HG02798 (cell line): ENCODE measurements at regions not wholly inside any gene's neighbourhood (a gene's known extent, or its start where the extent isn't known, plus 50 kb on each side); places are given as distances from the start of the nearest gene placed in this dataset.
"Not testable (repeated sequence)": the region's sequence is repeated elsewhere in the genome, so short reads cannot be mapped to it uniquely, and the experiment has no call there.

Experiments
- ATAC-seq: cut with Tn5 transposase; IDR thresholded peaks from one replicate; pipeline ENCODE4 v1.9.1; 2021; ENCODE audit warnings: mild to moderate bottlenecking; ENCODE audit not compliant: unreplicated experiment, poor library complexity

DNA sequence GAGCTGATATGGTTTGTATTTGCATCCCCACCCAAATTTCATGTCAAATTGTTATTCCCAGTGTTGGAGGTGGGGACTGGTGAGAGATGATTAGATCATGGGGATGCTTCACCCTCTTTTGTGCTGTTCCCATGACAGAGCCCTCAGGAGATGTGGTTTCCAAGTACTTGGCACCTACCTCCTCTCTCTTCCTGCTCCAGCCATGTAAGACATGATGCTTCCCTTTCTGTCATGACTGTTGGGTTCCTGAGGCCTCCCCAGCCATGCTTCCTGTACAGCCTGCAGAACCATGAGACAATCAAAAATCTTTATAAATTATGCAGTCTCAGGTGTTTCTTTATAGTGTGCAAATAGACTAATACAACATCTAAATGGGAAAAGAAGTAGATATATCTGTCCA, 754.5 kb downstream of the TMEM121 start:
- no peak for ATAC-seq

DNA sequence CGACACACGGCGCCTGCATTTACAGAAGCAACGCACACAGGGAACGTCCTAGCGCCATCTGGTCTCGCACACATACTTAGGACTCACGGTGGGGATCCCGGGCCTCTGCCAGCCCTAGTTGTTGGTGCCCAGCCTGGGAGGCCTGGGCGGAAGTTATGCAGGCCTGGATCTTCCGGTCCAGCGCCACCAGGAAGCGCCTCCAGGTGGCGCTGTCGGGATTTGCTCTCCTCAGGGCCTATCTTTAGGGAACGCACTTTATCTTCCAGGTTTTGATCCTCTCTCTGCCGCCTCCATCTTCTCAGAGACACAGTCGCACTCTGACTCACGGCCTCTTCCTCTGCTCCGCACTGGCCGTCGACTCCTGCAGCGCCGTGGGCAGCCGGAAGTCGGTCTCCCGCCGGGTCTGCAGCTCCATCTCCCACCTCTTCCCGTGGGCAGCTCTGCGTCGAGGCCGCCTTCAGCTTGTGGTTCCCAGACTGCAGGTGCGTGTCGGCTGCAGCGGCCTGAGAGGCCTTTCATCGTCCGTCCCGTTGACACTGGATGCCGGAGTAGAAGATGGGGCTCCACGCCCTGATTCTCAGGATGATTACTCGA, 760.4 kb downstream of the TMEM121 start:
- no peak for ATAC-seq

DNA sequence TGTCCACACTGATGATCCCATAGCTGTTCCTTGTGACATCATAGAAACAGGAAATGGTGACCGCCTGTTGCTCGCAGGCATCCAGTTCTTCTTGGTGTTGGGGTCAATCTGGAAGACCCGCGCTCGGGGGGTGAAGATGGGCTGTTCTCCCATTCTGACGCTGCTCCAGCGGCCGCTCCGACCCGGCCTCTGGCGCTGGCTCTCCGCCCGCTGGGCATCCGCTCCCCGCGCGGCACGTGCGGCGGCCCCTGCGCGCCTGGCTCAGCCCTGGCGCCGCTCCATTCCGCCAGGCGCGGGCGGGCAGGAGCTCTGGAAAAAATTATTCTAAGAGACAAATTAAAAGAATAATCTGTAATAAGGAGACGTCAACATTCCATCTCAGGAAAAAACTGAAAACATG, 761.1 kb downstream of the TMEM121 start:
- no peak for ATAC-seq

DNA sequence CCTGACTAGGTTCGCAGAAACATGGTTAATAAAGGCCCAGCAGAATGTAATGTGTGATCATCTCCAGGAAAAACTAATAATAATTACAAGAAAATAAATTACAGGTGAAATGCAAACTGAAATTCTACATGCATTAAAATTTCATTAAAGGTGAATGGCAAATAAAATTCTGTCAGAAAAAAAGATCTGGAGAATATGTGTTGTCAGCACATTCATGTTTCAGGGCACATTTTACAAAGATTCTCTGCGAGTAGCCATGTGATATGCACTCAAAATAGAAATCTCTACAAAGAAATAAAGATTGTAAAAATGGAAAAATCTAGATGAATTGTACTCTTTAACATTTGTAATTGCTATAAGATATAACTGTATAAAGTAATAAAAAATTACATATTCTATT, 765.2 kb downstream of the TMEM121 start:
- no peak for ATAC-seq

DNA sequence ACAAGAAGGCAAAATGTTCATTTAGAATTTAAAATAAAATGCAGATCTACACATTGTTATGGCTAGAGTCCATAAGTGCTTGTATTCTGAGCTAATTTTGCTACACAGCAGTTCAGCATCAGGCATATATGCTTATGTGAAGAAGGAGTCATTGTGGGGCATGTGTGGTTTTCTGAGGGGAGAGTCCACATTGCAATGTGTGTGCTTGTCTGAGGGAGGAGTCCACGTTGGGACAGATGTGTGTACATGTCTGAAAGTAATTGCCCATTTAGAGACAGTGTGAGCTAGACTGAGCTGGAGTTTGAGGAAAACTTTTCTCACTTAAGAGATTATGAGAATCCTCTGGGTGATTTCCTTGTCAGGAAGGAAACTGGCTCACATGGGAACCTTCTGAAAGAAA, 767.9 kb downstream of the TMEM121 start:
- no peak for ATAC-seq

DNA sequence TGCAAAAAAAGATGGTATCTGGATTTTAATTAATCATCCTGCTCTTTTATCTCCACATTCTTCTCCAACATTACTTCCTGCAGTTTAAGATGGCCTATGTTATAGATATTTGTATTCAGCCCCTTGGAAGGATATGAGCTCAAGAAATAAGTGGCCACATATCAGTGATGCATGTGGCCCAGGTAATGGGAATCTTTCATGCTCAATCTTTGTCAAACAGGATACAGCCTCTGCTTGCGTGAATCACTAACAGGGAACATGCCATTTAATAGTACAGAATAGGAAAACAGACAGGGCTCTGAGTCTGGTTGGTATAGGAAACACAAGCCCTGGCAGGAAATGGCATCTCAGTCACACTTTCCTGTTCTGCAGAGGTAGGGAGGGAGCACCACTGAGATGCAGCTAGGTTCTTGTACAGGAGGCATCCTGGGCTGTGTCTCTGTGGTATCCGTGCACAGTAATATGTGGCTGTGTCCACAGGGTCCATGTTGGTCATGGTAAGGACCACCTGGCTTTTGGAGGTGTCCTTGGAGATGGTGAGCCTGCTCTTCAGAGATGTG, 774.6 kb downstream of the TMEM121 start:
- not testable (repeated sequence) for ATAC-seq

DNA sequence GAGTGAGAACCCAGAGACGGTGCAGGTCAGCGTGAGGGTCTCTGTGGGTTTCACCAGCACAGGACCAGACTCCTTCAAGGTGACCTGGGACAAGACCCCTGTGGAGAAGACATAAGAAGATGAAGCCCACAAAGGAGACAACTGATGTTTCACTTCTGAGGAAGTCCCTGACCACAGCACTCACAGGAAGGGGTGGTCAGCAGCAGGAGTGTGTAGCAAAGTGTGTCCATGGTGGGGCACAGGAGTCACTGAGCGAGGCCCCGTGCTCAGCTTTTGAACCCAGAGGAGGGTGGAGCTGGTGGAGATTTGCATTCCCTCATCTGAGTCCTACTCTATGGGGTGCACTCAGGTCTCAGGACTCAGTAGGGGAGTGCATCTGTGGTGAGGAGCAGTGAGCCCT, 775.2 kb downstream of the TMEM121 start:
- not testable (repeated sequence) for ATAC-seq

DNA sequence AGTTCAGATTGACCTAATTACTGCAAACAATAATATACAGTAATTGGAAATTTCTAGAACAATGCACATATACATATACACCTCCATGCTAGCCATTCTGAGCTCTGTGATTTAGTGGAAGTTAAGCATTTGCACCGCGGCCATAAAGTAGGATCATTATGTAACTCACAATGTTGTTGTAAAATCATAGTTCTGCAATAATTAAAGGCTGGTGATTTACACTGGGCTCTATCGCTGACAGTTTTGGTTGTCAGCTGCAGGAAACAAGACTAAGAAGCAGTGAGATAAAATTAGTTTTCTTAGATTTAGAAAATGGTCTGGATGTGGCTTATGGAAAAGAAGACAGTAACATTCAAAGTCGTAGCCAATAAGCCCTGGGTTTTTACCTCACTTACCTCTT, 776.3 kb downstream of the TMEM121 start:
- ATAC-seq: no peak

DNA sequence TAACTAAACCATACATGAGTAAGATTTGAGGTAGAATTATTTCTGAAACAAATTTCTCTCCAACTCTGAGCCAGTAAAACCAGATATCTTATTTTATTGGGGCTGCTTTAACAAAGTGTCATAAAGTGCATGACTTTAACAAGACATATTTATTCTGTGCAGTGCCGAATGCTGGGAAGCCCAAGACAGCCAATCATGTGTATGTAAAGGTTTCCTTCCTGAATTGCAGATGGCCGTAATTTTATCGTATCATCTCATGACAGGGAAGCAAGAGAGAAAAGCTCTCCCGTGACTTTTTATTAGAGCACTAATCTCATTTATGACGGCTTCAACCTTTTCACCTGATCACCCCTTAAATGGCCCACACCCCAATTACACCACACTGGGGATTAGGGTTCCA, 777.9 kb downstream of the TMEM121 start:
- ATAC-seq: no peak

DNA sequence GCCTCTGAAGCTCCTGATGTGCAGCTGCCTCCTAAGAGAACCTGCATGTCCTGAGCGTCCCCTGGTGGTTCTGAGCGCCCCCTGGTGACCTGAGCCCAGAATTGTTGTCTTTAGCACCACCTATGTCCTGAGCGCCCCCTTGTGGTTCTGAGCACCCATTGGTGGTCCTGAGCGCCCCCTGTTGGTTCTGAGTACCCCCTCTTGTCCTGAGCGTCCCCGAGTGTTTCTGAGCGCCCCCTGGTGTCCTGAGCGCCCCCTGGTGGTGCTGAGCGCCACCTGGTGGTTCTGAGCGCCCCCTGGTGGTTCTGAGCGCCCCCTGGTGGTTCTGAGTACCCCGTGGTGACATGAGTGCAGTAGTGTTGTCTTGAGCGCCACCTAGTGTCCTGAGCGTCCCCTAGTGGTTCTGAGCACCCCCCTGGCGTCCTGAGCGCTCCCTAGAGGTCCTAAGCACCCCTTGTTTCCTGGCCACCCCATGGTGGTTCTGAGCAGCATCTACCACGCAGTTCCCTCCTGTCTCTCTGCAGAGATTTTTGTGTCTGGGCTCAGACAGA, 782.5 kb downstream of the TMEM121 start:
- peak; percentile 92 for ATAC-seq

DNA sequence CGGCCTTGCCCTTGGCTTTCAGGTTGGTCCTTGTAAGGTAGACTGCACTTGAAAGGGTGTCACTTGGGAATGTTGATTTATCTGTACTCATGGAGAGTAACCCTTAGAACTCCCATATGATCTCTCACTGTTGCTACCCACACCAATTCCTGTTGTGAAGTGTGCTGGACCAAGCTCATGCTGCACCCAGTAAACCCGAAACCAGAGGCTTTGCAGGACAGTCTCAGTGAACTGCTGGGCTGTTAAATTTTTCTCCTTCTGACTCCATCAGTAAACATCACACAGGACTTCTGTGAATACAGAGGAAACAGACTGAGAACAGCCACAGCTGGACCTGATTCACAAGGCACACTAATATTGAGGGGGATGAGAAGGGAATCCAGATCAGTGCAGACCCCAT, 783.0 kb downstream of the TMEM121 start:
- no peak for ATAC-seq

DNA sequence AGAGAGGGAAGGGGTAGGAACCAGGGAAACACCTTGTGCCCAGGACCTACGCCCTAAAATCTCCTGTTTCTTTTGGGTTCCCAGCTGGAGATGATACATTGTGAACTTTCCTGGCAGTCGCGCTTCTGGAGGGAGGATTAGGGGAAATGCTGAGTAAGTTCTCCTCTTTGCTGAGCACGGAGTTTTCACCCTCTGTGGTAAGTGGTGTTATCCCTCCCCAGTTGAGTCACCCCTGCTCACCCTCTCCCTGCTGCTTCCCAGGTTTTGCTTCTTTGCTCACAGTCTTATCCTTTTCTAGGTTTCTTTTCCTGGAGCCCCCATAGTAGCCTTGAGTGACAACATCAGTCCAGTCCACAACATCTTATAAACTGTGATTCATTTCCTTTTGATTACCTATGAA, 789.1 kb downstream of the TMEM121 start:
- ATAC-seq: no peak

DNA sequence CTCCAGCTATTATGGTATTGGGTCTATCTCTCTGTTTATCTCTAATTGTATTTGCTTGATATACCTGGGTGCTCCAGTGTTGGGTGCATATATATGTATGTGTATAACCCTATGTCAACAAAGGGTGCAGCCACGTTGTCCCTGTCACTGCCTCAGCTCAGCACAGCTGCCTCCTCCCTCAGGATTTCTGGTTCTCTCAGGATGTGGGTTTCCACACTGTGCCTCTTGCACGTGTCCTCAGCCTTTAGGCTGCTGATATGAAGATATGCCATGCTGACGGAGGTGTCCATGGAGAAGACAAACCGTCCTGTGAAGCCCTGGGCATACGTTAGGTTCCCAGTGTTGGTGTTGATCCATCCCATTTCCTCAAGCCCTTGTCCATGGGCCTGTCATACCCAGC, 791.2 kb downstream of the TMEM121 start:
- ATAC-seq: no peak

DNA sequence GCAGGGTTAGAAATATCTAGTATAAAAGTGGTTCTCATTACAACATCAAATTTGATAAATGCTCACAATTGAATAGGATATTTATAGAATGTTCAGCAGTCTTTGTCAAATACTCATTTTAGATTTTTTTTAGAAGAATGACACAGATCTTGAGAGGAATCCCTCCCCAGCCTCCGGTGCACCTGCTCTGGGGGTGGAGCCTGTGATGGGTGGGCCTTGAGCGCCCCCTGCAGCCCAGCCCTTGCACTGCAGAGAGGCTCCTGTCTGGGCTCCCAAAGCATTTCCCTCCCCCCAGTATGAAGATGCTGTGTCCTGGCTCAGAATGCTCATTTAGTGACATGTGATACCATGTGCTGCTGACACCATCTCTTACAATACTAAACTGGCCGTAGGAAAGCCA, 792.3 kb downstream of the TMEM121 start:
- no peak for ATAC-seq

DNA sequence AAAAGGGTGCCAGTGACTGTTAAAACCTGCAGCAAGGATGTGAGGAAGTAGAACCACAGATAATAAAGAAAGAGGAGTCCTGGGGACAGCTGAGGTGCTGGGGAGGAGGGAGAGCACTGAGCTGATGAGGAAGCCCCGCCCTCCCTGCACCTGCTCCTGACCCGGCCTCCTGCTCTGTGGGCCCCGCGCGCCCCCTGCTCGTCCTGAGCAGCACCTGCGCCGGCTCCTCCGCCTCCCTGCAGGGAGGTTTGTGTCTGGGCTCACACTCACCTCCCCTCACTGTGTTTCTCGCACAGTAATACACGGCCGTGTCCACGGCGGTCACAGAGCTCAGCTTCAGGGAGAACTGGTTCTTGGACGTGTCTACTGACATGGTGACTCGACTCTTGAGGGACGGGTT, 797.6 kb downstream of the TMEM121 start:
- ATAC-seq: not testable (repeated sequence)

DNA sequence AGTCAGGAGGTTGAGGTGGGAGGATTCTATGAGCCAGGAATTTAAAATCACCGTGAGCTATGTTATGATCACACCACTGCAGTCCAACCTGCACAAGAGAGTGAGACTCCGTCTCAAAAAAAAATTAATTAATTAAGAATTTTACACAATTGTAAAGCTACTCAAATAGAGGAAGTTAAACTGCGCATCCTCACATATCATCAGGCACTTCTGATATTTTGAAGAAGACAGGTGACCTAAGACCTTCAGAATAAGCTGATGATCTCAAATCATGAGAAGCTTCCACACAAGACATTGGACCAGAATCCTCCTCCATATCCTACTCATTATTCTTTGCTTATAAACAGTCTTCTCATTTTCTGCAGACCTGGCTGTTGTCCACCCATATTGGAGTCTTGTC, 800.9 kb downstream of the TMEM121 start:
- no peak for ATAC-seq

DNA sequence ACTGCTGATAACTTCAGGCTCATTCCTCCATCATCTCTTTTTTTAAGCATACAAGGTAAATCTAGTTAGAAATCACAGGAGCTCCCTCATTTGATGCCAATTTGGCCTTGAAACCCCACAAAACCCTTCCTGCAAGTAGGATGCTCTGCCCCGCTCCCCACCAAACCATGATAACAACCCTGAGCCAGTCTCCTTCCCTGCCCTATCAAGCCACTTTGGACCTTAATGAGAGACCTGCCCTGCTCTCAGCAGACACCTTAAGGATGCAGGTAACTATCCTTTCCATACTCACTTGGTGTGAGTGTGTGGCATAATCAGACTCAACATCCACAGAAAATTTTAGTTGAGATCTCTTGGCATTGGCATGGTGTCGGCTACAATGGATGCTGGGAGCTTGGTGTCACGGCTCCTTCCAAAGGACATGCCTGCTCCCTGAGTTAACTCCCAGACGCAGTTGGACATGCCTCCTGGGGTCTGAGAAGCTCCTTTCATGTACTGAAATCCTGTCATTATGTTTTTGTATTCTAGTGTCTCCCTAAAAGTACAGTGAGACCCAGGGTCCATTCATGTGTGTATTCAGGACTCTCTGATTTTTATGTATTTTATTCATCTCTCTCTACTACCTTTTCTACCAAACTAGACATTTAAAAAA, 801.4 kb downstream of the TMEM121 start:
- ATAC-seq: not testable (repeated sequence)

DNA sequence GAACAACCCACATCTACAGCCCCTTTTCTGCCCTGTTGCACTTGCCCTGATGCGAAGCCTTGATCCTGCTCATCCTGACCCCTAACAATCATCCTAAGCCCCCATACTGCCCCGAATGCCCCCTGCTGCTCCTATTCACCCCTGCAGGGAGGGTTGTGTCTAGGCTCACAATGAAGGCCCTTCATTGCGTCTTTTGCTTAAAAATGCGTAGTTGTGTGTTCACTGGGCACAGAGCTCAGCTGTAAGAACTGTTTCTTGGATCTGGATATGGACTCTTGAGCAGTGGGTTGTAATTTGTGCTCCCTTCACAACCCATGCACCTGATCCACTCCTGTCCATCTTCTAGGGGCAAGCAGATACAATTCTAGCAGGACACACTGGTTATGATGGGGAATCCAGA, 802.9 kb downstream of the TMEM121 start:
- not testable (repeated sequence) for ATAC-seq

DNA sequence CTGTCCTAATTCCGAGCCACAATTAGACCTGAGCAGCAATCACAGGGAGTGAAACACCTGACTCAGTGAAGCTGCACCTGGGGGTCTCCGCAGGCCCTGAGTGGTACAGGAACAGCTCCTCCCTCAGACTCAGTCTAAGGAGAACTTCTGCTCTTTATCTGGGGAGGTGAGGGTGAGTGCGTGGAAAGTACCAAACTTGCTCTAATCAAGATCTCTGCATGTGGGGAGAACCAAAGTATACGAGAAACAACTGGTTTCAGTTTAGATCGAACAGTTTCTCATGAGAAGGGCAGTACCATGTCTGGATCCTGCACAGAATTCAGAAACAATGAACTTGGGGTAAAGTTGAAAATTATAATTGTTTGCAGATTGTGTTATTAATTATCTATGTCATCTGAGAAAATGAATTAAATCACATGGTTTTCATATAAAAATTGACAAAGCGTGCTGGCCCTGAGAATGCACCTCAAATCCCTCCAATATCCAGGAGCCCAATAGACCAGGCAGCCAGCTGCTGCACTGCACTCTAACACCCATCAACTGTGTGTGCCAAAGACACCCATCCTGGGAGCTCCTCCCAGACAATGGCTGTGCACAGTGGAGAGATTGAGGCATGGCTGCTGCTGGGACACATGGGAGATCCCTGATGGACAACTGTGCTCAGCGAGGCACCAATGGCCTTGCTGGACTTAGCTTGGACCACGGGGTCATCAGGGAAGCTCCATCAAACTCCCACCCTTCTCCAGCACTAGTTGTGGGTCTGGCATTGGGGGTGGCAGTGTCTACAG, 803.8 kb downstream of the TMEM121 start:
- ATAC-seq: not testable (repeated sequence)

DNA sequence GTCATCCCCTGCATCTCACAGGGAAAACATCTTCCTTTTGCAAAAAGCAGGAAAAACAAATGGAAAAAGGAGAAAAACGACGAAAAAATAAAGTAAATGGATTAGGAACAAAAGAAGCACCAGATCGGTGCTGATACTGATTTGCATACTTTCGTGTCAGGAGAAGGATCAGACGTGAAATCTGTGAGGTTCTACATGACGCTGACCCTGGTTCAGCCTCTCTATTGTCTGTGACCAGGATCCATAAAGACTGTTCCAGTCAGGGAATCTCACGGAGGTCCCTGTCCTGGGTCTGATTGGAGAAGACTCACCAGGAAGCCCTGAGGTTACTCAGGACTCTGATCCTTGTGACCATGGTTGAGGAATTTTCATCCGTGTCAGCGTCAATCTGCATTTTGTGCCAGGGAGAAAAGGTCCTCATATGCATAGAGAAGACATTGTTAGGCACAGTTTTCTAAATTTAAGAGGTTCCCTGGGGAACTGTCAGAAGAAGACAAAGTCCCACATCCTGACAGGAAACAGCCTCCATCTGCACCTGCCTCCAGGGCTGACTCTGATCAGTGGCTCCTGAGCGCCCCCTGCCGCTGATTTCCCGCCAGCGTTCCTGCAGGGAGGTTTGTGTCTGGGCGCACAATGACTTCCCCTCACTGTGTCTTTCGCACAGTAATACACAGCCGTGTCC, 808.2 kb downstream of the TMEM121 start:
- ATAC-seq: not testable (repeated sequence)

DNA sequence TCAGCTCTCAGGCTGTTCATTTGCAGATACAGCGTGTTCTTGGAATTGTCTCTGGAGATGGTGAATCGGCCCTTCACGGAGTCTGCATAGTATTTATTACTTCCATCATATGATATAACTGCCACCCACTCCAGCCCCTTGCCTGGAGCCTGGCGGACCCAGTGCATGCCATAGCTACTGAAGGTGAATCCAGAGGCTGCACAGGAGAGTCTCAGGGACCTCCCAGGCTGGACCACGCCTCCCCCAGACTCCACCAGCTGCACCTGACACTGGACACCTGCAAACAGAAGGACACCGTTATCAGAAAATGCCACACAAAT, 808.7 kb downstream of the TMEM121 start:
- ATAC-seq: not testable (repeated sequence)
